Cerebellar cortex (tissue), 1 donor: ENCODE measurements at regions not wholly inside any gene's neighbourhood (a gene's known extent, or its start where the extent isn't known, plus 50 kb on each side); places are given as distances from the start of the nearest gene placed in this dataset.

Experiments
- DNase-seq: peaks from one replicate; pipeline ENCODE4 v3.0.0-alpha.2; 2015; ENCODE audit warnings: low spot score

DNA sequence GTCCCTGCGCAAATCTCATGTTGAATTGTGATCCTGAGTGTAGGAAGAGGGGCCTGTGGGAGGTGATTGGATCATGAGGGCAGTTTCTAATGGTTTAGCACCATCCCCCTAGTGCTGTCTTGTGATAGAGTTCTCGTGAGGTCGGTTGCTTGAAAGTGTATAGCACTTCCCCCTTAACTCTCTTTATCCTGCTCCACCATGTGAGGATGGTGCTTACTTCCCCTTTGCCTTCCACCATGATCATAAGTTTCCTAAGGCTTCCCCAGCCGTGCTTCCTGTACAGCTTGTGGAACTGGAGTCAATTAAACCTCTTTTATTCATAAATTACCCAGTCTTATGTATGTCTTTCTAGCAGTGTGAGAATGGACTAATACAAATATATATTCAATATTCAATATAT, 303.7 kb upstream of the SEL1L start:
- DNase-seq, result no peak

DNA sequence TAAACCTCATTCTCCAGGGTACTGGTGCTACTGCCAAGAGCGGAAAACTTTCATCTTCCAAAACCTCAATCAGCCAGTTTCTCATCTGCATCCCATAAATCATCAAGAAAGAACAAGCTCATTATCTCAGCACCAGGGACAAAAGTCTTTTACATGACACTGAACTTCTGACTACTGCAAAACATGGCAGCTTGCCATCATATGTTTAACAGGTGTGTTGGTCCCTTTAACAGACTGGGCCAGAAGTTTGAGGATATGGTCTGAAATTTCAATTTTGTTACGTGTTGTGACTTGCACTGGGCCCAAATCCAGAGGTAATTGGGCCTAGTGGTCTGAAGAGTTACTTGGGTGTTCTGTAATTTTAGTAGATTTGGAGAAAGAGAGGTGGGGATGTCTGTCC, 305.4 kb upstream of the SEL1L start:
- no peak for DNase-seq

DNA sequence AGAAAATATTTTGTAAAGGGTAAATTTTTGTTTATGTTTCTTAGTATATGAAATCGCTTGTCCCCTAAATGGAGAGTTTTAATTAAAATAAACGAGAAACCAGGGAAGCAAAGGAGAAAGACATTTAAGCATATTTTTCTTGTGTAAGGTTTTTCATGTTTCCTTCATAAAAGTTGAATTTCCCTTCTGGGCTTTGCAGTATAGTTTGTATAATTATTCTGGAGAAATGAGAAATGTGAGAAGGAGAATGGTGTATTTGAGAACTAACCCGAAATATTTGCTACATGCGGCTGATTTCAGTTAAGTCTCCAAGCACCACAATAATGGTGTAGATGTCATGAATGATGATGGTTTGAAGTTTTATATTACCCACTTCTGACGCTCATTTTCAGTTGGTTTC, 307.7 kb upstream of the SEL1L start:
- DNase-seq, result no peak

DNA sequence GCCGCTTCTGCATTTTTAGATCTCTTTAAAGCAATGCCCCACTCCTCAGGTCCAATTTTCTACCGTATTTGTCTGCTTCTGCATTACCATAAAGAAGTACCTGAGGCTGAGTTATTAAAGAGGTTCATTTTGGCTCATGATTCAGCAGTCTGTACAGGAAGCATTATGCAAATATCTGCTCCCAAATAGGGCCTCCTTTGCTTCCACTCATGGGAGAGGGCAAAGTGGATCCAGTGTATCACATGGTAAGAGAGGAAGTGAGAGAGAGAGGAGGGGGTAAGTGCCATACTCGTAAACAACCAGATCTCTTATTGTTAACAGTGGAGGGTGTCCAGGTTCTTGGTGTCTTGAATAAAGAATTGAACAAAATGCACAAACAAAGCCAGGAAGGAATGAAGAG, 316.1 kb upstream of the SEL1L start:
- DNase-seq, result no peak

DNA sequence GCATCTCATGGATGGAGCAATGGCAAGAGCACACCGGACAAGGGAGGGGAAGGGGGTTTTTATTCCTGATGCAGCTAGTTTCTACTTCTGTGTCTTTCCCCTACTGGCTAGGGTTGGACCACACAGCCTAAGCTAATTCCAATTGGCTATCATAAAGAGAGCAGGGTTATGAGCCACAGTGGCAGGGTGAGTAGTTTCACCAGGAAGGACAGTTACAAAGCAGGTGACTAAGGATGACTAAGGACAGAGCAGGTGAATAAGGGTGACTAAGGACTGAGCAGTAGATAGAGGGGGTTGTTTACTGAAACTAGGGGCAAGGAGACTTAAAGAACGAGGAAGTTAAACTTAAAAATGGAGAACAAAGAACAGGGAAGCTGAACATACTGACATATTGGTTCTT, 321.4 kb upstream of the SEL1L start:
- no peak for DNase-seq

DNA sequence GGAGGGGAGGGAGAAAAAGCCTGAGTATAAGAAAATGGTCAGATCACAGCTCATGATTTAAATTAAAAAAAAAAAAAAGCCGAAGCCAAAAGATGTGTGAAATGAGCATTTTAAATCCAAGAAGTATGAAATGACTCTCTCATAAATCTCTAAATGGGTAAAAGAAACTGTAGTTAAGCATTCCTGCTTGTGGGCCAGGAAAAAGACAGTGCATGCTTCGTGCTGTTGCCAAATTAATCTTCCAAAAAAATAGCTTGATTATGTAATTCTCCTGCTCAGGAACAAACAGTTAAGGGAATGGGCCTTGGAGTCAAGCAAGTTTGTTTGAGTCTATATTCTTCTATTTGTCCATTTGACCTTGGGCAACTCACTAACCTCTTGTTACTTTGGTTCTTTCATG, 325.4 kb upstream of the SEL1L start:
- DNase-seq, result no peak

- DNase-seq, result no peak
These were observed 334.5 kb upstream of the SEL1L start for GRCh38 chr14:81868172-81868571.

DNA sequence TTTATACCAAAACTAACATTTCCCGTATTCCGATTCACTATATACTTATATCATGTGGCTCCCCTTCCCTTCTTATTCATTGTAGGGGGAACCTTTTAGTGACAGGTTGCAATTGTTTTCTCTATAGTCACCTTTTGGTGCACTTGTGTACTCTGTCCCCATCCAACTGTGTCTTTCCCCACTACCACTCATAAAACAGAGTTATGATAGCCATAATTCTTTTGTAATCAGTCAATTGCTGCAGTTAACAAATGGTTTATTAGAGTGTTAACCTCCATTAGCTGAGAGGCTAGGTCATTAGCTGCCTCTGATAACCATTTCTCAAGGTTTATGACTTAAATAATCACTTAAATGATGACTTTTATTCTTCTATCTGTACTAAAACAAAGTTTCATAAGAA, 338.1 kb upstream of the SEL1L start:
- DNase-seq, result no peak

DNA sequence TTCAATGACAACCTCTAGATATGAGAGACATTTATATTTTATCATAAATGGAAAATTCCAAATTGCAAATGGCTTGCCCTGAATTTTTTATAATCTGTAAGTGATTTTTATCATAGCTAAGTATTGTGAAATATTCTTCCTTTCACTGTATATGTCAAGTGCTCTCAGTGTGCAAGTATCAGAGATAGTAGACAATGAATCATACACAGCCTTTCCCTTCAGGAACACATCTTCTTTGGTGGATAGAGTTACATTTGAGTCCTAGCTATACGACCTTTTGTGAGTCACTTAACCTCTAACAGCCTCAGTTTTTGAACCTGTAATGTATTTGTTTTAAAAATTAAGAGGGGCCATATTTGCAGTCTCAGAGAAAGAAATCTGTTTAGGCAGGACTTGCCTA, 350.7 kb upstream of the SEL1L start:
- DNase-seq, result no peak

- DNase-seq, result no peak
These were observed 352.9 kb upstream of the SEL1L start for GRCh38 chr14:81886588-81886987.

GRCh38 chr14:81889529-81889928, 355.9 kb upstream of the SEL1L start:
- peak; percentile 3 for DNase-seq

- no peak for DNase-seq
These were observed 356.4 kb upstream of the SEL1L start for GRCh38 chr14:81890020-81890419.

DNA sequence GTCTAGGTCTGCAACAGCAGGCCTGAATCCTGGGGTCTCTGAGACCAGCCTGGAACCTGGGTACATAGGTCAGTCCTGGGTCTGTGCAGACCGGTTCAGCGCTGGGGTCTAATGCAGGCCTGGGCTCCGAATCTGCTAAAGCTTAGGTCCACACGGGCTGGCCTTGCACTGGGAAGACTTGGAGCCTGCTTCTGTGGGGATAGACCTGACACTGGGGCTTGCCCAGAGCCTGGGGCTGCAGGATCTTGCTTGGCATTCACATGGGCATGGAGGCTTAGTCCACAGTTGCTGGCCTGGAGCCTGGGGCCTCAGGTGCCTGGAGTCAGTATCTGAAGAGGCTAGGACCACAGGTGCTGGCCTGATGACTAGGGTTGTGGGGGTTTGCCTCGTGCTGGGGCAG, 369.8 kb upstream of the SEL1L start:
- no peak for DNase-seq

DNA sequence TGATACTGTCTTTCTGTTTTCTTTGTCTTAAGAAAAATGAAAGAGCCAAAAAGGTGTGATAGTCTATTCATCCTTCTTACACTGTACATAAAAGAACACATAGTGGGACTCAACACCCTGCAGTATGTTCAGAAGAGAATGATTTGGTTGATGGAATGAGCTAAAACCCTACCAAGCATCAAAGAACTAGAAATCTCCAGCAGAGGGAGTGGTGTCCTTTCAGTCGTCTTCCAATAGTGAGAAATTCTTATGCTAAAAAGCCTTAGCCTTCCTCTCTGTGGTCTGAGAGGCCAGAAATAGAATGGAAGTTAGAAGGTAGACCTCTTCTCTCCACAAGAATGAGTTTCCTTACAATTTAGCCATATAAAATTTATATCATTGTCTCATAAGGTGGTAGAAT, 393.4 kb upstream of the SEL1L start:
- DNase-seq, result no peak

DNA sequence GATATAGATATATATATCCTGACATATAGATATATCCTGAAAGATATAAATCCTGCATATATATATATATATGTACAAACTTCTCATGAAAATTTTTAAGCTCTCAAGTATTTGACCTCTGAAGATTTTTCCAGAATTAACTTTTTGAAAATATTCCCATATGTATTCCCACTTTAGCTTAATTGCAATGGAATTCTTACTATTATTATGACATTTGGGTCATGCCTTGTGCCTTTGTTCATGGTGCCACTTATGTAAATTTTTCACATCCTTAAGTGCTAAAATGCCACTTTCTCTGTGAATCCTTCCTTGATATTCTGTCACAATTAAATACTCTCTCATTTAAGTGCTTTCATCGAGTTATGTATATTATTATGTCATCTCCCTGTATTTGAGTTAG, 398.2 kb upstream of the SEL1L start:
- DNase-seq, result no peak

- no peak for DNase-seq
These were observed 402.7 kb upstream of the SEL1L start for GRCh38 chr14:81936348-81936747.

GRCh38 chr14:81936902-81937301, 403.2 kb upstream of the SEL1L start:
- no peak for DNase-seq

GRCh38 chr14:81938341-81938740, 404.7 kb upstream of the SEL1L start:
- no peak for DNase-seq

GRCh38 chr14:81940651-81941050, 407.0 kb upstream of the SEL1L start:
- no peak for DNase-seq

GRCh38 chr14:81942071-81942470, 408.4 kb upstream of the SEL1L start:
- no peak for DNase-seq

GRCh38 chr14:81946375-81946774, 412.7 kb upstream of the SEL1L start:
- no peak for DNase-seq

DNA sequence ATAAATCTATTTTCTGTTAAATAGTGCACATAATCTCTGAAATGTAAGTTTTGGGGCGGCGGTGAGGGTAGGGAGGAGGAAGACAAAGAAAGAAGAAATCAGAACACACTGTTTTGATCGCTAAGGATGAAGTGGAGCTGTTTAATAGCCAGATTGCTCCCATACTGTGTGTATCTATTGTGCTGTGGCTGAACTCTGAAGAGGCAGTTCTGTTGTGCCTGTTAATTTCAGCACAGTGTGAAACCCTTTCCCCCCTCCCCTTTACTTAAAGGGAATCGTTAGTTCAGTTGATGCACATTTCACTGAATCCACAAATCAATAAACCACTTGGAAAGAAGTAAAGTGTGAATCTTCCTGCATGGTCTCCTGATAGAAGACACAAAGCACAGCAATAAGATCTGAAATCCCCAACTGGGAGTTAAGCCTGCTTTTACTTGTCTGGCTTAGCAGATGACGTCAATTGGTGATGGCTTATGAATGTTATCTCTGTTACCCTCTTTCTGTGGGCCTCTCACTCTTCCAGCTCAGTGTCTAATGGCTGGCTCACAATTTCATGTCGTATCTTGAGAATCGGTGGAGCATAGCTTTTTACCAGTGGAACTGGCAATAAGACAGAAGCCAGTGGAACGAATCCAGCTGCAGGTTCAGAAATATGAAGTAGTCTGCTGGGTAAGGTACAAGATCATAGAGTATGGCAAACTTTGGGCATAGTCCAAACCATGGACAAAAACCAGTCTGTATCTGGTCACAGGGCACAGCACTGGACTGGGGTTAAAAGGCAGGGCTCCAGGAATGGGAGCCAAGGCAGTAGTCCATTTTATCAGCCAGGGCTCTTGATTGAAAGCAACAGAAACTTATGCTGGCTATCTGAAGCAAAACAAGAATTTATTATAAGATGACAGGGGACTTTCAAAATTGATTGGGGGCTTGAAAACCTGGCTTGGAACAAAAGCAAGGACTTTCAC, 413.5 kb upstream of the SEL1L start:
- DNase-seq, result no peak

GRCh38 chr14:81952917-81953316, 419.3 kb upstream of the SEL1L start:
- no peak for DNase-seq

- no peak for DNase-seq
These were observed 419.8 kb upstream of the SEL1L start for GRCh38 chr14:81953419-81953818.
